ENCODE measurements at regions not wholly inside any gene's neighbourhood (a gene's known extent, or its start where the extent isn't known, plus 50 kb on each side); places are given as distances from the start of the nearest gene placed in this dataset.

- TF ChIP-seq CTCF (conservative IDR thresholded peaks at IDR 0.05 in 1 of 2, IDR thresholded peaks at IDR 0.05 in 1 of 2; ENCODE audit: low read depth in 1 of 2, low read length in 2 of 2), result no peak
- TF ChIP-seq EZH2 (IDR thresholded peaks at IDR 0.05; ENCODE audit: low read length, missing control alignments), result no peak
Measured at GRCh38 chr2:236973343-236973980, 112.2 kb upstream of the COPS8 start.

Measured in fibroblast of lung (primary cell).